ENCODE measurements at regions not wholly inside any gene's neighbourhood (a gene's known extent, or its start where the extent isn't known, plus 50 kb on each side); places are given as distances from the start of the nearest gene placed in this dataset.

GRCh38 chr21:27480841-27481261 is 514.0 kb upstream of the ADAMTS5 start:
- Histone ChIP-seq H4K20me1 (ENCODE audit: insufficient read depth, low read length, poor library complexity, severe bottlenecking) (no peaks in the 10 kb centered on the region), H3K4me3 (ENCODE audit: low read length, poor library complexity, severe bottlenecking) (no peak overlapping the region), H3K9ac (ENCODE audit: low read depth, low read length, poor library complexity, severe bottlenecking) (no peak overlapping the region), H3F3A (ENCODE audit: low read depth) (no peaks in the 10 kb centered on the region), H3K4me1 (ENCODE audit: insufficient read depth, low read length, poor library complexity, severe bottlenecking) (no peaks in the 10 kb centered on the region), H3K79me2 (ENCODE audit: insufficient read depth, low read length) (no peaks in the 10 kb centered on the region), H3K4me2 (ENCODE audit: low read depth, low read length, poor library complexity, severe bottlenecking) (no peak overlapping the region), H3K27me3 (ENCODE audit: insufficient read depth, low read length, poor library complexity, severe bottlenecking) (no peaks in the 10 kb centered on the region), H2AFZ (ENCODE audit: low read length) (no peak overlapping the region), H3K36me3 (ENCODE audit: insufficient read depth, low read length) (no peaks in the 10 kb centered on the region), H3K9me3 (ENCODE audit: insufficient read depth, low read depth, low read length) (no peaks in the 10 kb centered on the region), H3K9me2 (replicated peaks; ENCODE audit: low read depth, low read length) (no peaks in the 10 kb centered on the region)
- TF ChIP-seq CTCF (conservative IDR thresholded peaks at IDR 0.05; ENCODE audit: low read length) (no peak), EZH2phosphoT487 (IDR thresholded peaks at IDR 0.05; ENCODE audit: borderline replicate concordance) (no peak)

- Histone ChIP-seq H3K9me2 (replicated peaks; ENCODE audit: low read depth, low read length) (no peaks in the 10 kb centered on the region), H4K20me1 (ENCODE audit: insufficient read depth, low read length, poor library complexity, severe bottlenecking) (no peaks in the 10 kb centered on the region), H3K27me3 (ENCODE audit: insufficient read depth, low read length, poor library complexity, severe bottlenecking) (no peaks in the 10 kb centered on the region), H3K9me3 (ENCODE audit: insufficient read depth, low read depth, low read length) (no peaks in the 10 kb centered on the region), H3K4me1 (ENCODE audit: insufficient read depth, low read length, poor library complexity, severe bottlenecking) (no peaks in the 10 kb centered on the region), H3K4me2 (ENCODE audit: low read depth, low read length, poor library complexity, severe bottlenecking) (no peak overlapping the region), H3K4me3 (ENCODE audit: low read length, poor library complexity, severe bottlenecking) (no peak overlapping the region), H3K9ac (ENCODE audit: low read depth, low read length, poor library complexity, severe bottlenecking) (no peak overlapping the region), H3K36me3 (ENCODE audit: insufficient read depth, low read length) (no peaks in the 10 kb centered on the region), H3K79me2 (ENCODE audit: insufficient read depth, low read length) (no peaks in the 10 kb centered on the region), H3F3A (ENCODE audit: low read depth) (no peaks in the 10 kb centered on the region), H2AFZ (ENCODE audit: low read length) (no peak overlapping the region)
- no peak for TF ChIP-seq EZH2phosphoT487 (IDR thresholded peaks at IDR 0.05; ENCODE audit: borderline replicate concordance)
- TF ChIP-seq CTCF (conservative IDR thresholded peaks at IDR 0.05; ENCODE audit: low read length), result no peak
These were observed 510.4 kb upstream of the ADAMTS5 start for GRCh38 chr21:27477296-27477695.

GRCh38 chr21:27476696-27477095 is 509.8 kb upstream of the ADAMTS5 start:
- Histone ChIP-seq H3K4me3 (ENCODE audit: low read length, poor library complexity, severe bottlenecking) (no peak overlapping the region), H3K36me3 (ENCODE audit: insufficient read depth, low read length) (no peaks in the 10 kb centered on the region), H3K9me2 (replicated peaks; ENCODE audit: low read depth, low read length) (no peaks in the 10 kb centered on the region), H3K79me2 (ENCODE audit: insufficient read depth, low read length) (no peaks in the 10 kb centered on the region), H3K27me3 (ENCODE audit: insufficient read depth, low read length, poor library complexity, severe bottlenecking) (no peaks in the 10 kb centered on the region), H3K4me1 (ENCODE audit: insufficient read depth, low read length, poor library complexity, severe bottlenecking) (no peaks in the 10 kb centered on the region), H2AFZ (ENCODE audit: low read length) (no peak overlapping the region), H4K20me1 (ENCODE audit: insufficient read depth, low read length, poor library complexity, severe bottlenecking) (no peaks in the 10 kb centered on the region), H3K4me2 (ENCODE audit: low read depth, low read length, poor library complexity, severe bottlenecking) (no peak overlapping the region), H3K9ac (ENCODE audit: low read depth, low read length, poor library complexity, severe bottlenecking) (no peak overlapping the region), H3K9me3 (ENCODE audit: insufficient read depth, low read depth, low read length) (no peaks in the 10 kb centered on the region), H3F3A (ENCODE audit: low read depth) (no peaks in the 10 kb centered on the region)
- TF ChIP-seq CTCF (conservative IDR thresholded peaks at IDR 0.05; ENCODE audit: low read length) (no peak), EZH2phosphoT487 (IDR thresholded peaks at IDR 0.05; ENCODE audit: borderline replicate concordance) (no peak)

Data from Loucy (cell line).